ENCODE measurements at regions not wholly inside any gene's neighbourhood (a gene's known extent, or its start where the extent isn't known, plus 50 kb on each side); places are given as distances from the start of the nearest gene placed in this dataset.

DNA sequence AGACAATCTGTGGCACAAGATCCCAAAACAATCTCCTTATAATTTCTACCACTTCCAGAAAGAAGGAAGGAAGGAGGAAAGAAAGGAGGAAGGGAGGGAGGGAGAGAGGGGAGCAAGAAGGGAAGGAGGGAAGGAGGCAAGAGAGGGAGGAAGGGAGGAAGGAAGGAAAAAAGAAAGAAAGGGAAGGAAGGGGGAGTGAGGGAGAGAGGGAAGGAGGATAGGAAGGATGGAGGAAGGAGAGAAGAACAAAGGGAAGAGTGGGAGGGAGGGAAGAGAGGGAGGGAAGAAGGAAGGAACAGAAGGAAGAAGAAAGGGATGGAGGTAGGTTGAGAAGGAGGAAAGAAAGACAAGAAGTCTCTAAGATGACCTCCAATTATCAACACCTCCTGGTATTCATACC lies 185.5 kb upstream of the NFE2L3 start:
- no peak for DNase-seq

DNA sequence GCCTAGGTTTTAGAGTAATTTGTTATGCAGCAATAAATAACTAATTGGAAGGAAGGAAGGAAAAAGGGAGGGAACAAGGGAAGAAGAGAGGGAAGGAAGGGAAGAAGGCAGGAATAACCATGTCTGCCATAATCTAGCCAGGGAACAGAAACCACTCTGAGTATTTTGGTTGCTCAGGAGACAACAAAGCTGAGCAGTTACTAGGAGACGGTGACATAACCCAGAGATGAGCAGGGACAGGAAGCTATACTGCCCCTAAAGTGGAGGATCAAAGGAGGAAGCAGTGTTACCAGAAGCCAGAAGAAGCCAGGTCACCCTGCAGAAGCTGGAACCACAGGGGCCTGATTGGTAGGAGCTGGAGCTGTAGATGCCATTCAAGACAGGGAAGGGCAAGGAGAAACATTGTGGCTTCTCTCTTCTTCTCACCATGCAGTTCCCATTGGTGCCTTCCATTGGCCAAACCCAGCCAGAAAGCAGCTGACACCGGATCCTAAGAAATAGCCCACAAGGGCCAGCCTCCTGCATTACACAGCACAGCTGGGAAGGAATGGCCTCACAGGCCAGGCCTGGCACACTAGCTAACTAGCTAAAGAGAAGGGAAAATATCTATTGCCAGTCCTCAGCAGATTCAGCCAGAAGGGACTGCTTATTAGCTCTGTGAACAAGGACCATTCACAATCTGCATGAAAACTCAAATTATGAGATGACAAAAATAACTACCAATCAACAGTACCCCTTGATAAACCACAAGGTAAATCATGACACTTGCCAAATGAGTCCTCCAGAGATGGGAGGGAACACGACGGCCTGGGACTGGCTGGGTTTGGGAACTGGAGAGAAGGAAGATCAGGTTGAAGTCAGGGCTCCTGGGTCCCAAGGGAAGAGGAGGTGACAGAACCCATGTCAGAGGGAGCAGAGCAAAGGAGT lies 184.5 kb upstream of the NFE2L3 start:
- DNase-seq: no peak

- no peak for DNase-seq
These were observed 183.6 kb upstream of the NFE2L3 start for GRCh38 chr7:25968205-25968993.

DNA sequence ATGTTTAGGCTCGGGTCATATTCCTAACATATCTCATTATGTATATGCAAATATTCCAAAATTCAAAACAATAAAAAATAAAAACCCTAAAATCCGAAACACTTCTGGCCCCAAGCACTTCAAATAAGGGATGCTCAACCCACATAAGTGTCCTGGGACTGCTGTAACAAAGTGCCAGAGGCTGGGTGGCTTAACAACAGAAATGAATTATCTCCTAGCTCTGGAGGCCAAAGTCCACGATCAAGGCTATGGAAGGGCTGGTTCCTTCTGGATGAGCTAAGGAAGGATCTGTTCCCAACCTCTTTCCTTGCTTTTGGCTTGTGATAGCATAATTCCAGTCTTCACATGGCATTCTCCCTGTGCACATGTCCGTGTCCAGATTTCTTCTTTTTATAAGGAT lies 181.6 kb upstream of the NFE2L3 start:
- DNase-seq: no peak

DNA sequence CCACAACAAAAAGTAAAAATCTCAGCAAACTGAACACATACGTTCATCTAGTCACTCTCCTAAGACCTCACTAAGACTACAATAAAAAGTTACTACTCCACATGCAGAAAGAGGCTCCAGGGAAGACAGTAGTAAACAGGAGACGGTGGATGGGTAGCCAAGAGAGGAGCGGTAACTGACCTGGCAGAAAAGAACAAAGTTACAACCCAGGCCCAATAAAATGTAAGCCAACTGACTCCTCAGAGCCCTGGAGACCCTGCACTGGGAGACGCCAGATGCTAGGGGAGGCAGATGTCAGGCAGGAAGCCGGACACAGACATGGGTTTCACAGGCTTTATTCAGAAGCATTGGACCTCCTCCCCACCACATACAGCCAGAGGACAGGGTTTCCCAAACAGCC lies 181.1 kb upstream of the NFE2L3 start:
- DNase-seq: no peak

DNA sequence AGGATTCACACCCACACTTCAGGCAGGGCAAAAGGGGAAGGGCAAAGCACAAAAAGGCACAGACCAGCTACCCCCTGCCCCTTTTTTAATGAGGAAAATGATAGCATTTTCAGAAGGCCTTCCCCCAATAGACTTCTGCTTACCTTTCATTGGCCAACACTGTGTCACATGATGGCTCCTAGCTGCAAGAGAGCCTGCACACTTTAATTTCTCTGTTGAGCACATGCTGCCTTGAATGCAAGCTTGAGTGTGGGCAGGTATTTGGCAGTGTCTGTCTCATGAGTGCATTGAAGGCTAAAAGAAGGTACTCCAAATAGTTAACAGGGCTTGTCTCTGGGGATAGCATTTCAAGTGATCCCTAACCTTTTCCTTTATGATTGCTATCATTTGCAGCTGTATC lies 175.4 kb upstream of the NFE2L3 start:
- DNase-seq: no peak

DNA sequence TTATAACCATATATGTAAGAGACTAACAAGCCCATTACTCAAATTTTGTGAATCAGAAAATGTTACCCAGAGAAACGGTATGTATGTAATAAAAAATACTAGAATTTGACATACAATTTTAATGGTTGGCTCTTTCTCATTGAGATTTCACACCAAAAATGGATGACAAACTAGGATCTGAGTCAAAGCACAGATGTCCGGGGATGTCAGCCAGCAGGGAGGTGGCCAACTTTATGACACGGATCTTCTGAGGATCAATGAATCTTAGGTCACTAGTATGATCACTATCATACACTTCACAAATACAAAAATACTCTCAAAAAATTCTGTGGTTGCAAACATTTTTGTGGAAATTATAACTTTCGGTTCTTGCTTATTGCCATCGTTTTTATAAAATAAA lies 173.5 kb upstream of the NFE2L3 start:
- no peak for DNase-seq

GRCh38 chr7:25979605-25980004 lies 172.4 kb upstream of the NFE2L3 start:
- DNase-seq: no peak

- DNase-seq: no peak
These were observed 169.3 kb upstream of the NFE2L3 start for GRCh38 chr7:25982684-25983083.

GRCh38 chr7:25985196-25985595 lies 166.8 kb upstream of the NFE2L3 start:
- no peak for DNase-seq

DNA sequence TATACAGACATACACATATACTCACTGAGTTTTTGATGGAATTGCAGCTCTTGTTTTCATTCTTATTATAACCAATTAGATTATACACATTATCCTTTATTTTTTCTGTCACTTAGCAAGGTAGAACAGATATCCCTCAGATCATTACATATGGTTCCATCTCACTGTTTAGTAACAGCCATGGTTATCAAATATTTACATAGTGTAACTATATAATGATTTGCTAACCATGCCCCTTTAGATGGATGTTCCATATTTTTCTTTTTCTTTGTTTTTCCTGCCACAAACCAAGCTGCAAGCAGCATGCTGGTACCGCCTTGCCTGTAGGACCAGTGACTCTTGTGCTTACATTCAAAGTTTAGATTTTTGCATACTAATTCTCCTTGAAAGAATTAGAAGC lies 163.4 kb upstream of the NFE2L3 start:
- no peak for DNase-seq

DNA sequence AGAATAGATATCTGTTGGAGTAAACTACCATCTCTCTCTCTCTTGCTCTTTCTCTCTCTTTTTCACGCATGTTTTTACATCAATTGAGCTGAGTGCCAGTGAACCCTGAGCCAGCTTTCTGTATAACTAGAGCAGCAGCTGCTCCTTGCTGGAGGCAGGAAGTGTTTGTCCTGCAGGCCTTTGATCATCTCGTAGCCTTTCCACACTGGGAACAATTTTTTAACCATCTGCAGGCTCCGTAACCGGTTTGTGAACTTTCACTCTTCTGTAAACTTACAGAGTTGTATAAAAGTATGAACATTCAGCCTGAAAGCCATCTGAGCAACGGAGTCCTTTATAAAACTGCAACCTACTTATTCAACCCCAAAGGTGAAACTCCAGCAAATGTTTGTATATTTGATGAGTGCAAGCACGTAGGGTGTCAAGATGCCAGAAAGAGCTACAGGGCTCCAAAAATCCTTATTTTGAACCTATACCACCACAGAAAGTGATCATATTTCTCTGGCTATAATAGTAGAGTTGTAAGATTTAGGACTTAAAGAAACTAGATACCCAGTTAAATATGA lies 162.8 kb upstream of the NFE2L3 start:
- DNase-seq: no peak

- no peak for DNase-seq
These were observed 157.5 kb upstream of the NFE2L3 start for GRCh38 chr7:25994433-25994994.

DNA sequence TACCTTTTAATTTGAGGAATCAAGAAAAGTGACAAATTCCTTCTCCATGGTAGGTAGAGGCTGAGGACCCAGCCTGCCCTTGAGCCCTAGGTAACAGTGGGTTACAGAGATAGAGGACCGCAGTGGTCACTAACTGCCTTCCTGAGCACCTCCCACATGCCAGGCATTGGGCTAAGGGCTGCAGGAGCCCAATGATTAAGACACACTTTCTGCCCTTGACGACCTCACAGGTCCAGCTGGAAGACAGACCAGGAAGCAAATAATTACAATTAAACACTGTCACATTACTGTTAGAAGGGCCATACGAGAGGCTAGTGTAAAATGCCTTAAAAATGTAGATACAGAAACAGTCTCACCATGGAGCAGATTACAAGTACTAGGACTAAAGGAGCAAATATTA lies 156.8 kb upstream of the NFE2L3 start:
- no peak for DNase-seq

DNA sequence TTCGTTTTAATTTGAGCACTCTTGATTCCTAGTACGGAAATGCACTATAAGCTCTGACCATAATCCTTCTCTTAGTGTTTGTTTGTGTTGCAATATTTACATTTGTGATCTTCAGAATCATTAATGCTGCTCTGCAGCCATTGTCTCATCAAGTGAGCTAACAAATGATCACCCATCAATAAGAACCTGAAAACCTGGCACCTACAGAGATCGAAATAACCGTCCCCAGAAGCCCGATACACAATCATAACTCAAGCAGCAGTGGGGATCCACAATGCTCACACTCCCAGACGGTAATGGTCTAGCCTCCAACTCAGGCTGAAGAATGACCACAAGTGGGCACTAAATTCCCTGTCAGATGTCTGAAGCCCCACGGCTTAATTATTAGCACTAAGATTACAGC lies 156.0 kb upstream of the NFE2L3 start:
- no peak for DNase-seq

DNA sequence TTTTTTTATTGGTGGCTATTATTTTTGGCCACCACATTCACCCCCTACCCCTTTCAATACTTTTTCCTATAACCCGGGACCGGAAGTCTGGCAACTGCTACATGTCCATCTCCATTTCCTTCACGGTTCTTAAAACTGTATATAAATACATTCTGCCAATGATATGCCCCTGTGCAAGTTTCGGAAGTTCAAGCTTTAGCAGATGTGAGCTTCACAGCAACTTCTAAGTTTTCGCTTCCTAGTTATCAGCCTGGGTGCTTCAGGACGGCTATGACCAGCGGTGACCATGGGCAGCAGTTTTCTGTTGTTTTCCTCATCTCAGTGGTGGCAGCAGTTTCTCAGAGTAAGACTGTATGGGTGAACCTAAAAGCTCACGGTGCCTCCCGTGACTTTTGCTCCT lies 153.5 kb upstream of the NFE2L3 start:
- no peak for DNase-seq

DNA sequence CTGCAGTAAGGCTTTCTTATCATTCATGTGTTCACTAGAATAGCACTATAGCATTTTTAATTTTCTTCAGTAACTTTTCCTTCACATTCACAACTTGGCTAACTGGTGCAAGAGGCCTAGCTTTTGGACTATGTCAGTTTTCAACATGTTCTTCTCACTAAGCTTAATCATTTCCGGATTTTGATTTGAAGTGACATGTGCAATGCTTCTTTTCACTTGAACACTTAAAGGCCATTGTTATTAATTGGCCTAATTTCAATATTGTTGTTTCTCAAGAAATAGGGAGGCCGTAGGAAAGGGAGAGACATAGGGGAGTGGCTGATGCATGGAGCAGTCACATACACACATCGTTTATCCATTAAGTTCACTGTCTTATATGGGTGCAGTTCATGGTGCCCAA lies 151.2 kb upstream of the NFE2L3 start:
- DNase-seq: no peak

DNA sequence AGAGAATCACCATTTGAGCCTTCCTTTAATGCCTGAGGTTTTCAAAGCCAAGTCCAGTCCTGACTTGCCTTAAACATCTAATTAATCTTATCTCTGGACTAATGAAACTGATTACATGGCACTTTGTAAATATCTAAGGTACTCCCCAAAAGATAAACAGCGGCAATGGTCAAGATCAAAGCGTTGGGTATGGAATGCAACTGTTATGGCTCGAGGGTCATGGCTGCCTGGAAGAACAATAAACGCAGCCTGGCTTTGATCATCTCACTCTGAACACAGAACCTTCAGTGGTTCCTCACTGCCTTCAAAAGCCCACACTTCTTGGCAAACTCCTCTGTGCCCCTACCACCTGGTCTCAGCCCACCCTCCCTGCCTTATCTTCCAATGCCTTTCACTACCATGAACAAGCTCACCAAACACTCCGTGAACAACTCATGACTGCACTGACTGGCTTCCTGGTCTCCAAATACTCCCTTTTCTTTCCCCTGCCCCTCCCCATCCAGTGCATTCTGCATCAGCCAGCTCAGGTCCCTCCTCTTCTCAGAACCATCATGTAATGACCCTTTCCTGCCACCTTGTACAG lies 150.2 kb upstream of the NFE2L3 start:
- no peak for DNase-seq

GRCh38 chr7:26005683-26006410 lies 146.2 kb upstream of the NFE2L3 start:
- DNase-seq: no peak

GRCh38 chr7:26006426-26006825 lies 145.6 kb upstream of the NFE2L3 start:
- DNase-seq: no peak

DNA sequence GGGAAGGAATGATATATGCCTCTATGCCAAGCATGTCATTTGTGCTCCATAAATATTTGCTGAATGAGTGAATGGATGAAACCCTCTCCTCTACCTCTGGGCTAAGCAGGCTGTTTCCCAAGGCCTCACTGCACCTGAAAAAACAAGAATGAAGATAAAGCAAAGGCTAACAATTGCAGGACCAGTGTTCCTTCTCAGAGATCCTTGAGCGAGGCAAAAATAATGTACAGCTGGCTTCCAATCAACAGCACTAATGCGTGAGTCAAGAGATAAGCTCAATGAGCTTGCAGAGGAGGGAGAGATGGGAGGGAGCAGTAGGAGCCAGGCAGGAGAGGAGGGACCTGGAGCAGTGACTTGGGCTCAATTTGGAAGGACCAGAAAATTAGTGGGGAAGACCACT lies 144.5 kb upstream of the NFE2L3 start:
- no peak for DNase-seq

- no peak for DNase-seq
These were observed 143.6 kb upstream of the NFE2L3 start for GRCh38 chr7:26008428-26008827.

Measured in NCI-H526 treated with DMSO at 0.1 percent for 48 hours (cell line).